SKM-1 (cell line): ENCODE measurements at regions not wholly inside any gene's neighbourhood (a gene's known extent, or its start where the extent isn't known, plus 50 kb on each side); places are given as distances from the start of the nearest gene placed in this dataset.
"Not testable (repeated sequence)": the region's sequence is repeated elsewhere in the genome, so short reads cannot be mapped to it uniquely, and the experiment has no call there.

Experiments used
- DNase-seq: peaks from one replicate; lab custom pipeline; 2025; ENCODE audit not compliant: unreplicated experiment; lab: John Stamatoyannopoulos, UW

DNA sequence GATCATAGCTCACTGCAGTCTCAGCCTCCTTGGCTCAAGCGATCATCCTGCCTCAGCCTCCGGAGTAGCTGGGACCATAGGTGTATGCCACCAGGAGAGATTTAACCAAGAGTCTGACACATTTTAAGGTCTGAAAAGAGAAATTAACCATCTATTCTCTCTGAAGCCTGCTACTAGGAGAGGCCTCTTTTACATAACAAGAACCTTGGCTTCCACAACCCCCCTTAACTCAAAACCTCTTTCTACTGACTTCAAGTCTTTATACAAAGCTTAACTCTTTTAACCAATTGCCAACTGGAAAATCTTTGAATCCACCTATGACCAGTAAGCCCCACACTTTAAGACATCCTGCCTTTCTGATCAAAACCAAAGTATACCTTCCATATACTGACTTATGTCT is 279.9 kb upstream of the CELF4 start:
- DNase-seq, result no peak

DNA sequence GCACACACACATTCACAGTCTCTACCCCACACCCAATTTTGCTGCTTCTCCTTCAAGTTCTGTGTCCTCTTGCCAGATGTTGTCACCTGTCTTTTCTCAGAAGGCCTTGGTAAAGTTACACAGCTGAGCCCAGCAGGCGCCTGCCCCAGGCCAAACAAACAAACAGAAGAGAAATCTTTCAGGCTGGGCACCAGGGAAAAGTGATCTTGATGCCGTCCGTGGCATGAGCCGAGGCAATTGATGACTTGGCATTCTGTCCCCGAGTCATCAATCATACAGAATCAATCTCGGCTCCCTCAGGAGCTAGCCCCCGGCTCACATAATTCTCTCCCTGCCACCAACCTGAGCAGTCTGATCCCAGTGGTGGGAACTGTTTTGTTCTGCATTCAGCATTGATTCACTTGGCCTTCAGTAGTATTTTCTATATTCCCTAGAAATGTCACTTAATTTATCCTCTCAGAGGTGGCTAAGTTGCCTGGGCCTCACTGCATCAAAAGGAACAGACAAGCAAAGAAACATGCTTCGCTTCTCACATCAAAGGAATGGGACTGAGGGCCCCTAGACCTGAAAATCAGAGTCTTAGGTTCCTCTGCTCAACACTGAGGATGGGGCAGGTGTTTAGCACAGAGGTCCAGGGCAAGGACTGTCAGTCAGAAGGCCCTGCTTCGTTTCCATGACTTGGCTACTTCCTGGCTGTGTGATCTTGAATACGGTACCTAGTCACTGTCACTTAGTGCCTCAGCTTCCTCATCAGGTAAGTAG is 278.8 kb upstream of the CELF4 start:
- DNase-seq, result no peak

- no peak for DNase-seq
Measured at GRCh38 chr18:37838083-37838482, 272.5 kb upstream of the CELF4 start.

DNA sequence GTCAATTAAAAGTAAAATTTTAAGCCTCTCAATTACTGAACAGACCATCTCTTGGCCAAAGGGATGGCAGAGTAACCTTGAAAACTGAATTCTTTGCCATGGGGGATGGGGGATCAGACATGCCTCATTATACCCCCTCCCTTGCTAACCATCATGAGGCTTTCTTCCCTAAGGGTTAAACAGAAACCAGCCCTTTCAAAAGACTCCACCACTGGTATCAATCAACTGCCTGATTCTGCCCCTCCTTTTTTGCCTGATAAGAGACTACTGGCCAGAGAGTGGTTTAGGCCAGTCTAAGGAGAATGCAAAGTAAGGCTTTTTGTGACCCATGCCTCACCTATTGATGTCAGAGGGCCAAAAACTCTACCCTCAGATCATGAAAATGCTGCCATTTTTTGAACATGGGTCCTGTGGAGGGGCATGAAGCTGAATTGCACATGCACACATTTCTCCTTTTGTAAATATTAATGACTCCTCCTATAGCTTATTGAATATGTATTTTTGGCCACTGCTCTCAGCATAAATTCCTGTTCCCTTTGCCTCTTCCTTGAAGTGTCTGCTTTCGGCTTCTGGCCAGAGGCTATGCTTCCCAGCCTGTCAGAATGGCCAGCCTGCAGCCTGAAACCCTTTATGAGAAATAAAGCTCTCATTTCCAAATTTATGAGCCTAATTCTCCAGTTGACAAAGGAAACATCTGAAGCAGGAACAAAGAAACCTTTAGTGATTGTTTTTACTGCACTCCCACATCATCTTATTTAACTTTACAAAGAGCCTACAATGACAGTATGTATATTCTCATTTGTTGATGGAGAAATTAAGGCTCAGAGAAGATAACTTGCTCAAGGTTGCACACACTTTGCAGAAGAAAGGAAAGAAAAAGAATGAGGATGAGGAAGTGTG is 270.7 kb upstream of the CELF4 start:
- DNase-seq, result no peak

DNA sequence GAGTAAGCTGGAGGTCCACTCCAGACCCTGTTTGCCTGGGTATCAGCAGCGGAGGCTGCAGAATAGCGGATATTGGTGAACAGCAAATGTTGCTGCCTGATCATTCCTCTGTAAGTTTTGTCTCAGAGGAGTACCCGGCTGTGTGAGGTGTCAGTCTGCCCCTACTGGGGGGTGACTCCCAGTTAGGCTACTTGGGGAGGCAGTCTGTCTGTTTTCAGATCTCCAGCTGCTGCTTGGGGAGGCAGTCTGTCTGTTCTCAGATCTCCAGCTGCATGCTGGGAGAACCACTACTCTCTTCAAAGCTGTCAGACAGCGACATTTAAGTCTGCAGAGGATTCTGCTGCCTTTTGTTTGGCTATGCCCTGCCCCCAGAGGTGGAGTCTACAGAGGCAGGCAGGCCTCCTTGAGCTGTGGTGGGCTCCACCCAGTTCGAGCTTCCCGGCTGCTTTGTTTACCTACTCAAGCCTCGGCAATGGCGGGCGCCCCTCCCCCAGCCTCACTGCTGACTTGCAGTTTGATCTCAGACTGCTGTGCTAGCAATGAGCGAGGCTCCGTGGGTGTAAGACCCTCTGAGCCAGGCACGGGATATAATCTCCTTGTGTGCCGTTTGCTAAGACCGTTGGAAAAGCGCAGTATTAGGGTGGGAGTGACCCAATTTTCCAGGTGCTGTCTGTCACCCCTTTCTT is 266.6 kb upstream of the CELF4 start:
- not testable (repeated sequence) for DNase-seq

DNA sequence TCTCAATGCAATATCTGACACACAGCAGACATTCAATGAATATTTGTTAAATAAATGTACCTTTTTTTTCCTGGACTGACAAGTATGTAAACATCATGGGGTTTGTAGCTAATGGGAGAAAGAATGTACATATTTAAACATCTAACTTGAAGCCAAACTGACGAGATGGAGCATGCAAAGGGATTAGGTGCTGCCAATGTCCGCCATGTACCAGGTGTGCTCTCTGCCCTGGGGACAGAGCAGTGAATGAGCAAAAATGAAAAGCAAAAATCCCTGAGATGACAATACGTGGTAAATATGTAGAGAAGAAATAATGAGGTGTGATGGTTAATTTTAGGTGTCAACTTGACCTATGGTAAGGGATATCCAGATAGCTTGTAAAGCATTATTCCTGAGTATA is 247.4 kb upstream of the CELF4 start:
- no peak for DNase-seq

- DNase-seq, result no peak
Measured at GRCh38 chr18:37805773-37806404, 240.3 kb upstream of the CELF4 start.

DNA sequence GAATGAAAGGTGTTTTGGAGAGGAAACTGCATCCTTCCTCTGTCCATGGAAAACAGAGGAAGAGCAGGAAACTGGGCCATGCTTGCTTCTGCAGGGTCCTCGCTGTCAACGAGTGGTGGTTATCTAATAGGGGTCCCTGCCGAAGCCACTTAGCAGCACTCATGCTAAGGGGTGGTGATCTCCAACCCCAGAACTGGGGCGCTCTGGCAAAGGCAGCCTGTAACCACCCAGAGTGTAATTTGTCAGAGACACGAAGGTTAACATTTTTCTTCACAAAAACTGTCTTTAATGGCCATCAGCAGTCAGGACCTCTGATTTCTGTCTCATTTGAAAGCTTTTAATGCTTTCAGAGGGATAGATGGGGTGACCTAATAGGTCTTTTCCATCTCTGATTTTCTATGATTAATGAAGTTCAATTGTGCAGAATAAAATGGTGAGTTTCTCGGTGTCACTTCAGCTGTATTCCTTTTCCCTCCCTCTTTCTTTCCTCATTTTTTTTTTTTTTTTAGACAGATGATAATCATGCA is 231.3 kb upstream of the CELF4 start:
- no peak for DNase-seq

GRCh38 chr18:37787452-37787851 is 221.9 kb upstream of the CELF4 start:
- DNase-seq, result no peak

DNA sequence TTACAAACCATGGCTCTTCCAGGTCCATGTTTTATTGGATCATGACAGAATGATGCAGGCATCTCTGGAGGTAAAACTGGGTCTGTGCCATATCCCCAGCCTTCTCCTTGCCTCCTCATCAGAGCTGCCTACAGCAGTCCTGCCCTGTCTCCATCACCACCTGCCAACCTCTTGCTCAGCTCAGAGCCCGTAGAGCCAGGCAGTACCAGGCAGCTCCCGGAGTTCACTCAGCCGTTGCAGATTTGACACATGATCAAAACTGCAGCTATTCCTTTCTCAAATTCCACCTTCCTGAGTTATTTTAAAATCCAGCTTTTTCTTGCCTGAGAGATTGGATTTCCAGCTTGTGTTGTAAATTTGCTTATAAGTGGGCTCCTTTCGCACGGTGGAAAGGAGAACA is 218.2 kb upstream of the CELF4 start:
- no peak for DNase-seq

- no peak for DNase-seq
Measured at GRCh38 chr18:37779220-37779619, 213.6 kb upstream of the CELF4 start.

DNA sequence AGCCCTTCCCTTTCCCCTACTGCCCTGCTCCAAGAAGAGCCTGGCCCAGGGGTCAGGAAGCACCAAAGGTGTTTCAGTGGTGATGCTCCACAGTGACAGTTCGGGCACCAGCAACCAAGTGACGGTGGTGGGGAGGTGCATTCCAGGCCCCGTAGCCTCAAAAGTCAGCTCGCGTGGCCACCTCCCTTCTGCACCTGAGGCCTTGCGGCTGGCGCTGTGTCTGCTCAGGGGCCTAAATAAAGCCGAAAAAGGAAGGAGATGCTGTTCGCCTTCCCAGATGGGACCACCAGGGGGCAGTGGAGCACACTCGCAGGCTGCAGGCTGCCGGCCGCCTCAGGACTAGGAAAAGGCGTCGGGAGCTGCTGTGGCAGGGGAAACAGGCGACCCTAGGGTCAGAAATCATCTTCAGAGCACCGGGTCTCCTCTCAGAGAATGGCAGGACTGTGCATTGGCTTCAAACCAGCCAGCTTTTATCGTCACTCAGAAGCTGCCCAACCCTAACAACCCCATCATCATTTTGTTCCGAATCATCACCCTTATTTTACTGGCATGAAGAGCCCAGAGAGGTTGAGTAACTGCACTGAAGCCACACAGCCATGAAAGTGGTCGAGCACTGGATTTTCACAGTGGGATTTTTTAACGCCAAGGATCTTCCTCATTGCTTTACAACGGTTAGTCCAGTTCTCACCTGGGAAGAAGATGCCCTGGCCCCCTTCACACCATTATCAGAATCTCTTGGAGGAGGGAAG is 213.0 kb upstream of the CELF4 start:
- DNase-seq, result no peak

DNA sequence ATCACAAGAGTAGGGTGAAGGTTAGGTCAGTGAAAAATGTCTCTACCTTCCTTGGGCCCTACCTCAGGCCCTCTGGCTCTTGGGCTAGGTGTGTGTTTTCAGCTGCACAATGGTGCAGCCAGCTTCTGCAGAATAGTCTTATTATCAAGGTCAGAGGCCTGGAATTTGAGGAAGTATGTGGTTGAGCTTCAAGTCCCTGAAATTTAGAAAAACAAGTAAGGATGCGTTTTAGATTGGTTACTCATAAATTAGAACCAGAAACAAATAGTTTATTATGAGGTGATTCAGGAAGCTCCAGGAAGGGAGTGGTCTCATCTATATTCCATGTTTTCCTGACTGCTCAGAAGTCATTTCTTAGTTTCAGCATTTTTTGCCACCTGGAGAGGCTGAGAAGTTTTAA is 204.2 kb upstream of the CELF4 start:
- DNase-seq, result no peak

DNA sequence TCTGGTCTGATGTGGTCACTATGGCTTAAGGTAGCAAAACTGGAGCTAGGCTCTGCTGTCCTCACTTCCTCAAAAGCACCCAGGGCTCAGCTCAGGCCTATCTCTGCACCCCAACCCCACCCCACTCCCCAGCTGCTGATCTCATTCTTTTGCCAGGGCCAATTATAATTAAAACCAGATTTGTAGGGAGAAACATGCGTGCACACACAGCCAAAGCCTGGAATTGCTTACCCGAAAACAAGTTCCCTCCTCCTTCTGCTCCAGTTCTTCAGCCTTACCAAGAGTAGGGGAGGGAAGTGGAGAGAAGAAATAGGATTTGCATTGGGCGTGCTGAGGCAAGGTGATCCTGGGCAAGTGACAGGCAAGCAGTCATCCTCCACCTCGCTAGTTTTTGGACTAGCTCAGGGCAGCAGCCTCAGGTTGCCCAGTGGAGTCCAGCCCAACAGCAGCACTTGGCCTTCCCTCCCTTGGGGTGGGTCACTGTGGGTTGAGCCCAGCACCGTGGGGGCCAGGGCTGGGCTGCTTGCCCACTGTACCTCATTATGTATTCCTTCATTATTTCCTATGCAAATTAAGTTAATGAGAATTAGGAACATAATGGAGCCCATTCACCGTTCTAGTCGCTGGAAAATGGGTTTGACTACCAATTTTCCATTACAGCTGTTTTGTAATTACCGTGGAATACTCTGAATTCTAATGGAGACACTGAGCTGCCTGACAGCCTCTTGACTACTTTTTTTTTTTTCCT is 199.1 kb upstream of the CELF4 start:
- no peak for DNase-seq

GRCh38 chr18:37762076-37762621 is 196.6 kb upstream of the CELF4 start:
- no peak for DNase-seq

DNA sequence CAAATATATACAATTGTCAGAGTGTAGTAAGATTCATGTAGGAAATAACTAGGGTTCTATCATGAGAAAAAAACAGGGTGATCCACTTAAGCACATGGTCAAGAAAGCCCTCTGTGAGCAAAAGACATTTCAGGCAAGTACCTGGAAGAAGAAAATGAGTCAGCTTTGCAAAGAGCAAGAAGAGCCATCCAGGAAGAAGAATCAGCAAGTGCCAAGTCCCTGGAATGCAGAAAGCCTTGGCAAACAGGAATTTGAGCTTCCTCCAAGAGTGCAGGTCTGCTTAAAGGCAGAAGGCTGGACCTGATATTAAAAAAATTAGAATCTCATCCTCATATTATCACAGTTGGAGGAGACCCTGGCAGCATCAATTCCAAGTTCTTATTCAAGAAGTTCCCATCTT is 188.5 kb upstream of the CELF4 start:
- DNase-seq, result no peak

DNA sequence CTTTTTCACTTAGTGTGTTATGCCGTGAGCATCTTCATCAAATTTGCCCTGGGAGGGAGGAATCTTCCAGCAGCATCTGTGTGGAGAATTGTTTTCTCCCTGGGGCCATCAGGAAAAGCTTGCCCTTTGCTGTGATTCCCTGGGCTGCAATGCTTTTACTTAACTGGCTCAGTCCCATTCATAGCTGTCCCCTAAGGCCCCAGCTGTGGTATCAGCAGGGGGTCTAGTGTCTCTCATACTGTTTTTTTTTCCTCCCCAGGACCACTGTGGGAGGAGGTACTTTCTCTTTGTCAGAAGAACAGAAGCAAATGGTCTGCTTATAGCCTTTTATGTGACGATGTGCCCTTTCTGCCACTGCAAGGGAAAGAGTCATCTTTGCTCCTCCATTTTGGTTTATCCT is 176.8 kb upstream of the CELF4 start:
- DNase-seq, result no peak

DNA sequence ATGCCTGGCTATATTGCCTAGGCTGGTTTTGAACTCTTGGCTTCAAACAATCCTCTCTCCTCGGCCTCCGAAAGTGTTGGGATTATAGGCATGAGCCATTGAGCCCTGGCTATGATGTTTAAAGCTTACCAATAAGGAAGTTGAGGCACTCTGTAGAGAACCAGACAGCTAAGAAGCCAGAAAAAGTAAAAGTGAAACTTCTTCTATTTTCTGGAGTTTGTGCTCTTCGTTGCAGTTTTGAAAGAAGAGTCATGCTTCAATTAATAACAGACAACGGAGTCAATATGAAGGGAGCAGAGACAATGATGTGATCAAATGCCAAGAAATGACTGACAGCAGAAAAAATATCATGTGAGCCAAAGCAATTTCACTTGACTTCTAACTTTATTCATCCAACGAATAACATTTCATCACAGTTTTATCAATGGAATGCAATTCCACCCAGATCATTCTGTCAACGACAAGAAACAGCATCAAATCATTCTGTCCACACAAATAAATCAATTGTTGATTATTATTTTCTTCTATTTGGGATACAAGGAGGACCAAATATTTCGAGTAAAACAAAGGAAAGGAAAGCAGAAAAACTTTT is 175.5 kb upstream of the CELF4 start:
- no peak for DNase-seq

DNA sequence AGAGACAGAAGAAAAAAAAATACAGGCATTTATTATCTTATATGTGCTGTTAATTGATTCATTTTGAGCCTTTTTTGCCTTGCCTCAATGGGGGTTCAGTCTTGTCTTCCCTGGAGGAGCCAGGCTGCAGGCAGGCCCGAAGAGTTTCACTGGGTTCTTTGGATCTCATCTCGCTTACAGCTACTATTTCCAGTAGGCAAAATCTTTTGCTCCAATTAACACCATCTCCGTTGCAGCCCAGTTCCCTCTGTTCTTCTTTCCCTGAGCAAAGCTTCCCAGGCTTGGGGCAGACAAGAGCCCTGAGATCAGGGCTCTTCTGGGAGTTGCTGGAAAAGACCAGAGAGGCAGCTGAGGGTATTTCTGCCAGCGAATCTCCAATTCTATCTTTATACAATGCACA is 168.8 kb upstream of the CELF4 start:
- DNase-seq, result no peak
